Transverse colon (tissue), 4 donors: ENCODE measurements at regions not wholly inside any gene's neighbourhood (a gene's known extent, or its start where the extent isn't known, plus 50 kb on each side); places are given as distances from the start of the nearest gene placed in this dataset.

Experiments used
- DNase-seq: peaks from one replicate; pipeline ENCODE4 v3.0.0-alpha.2; 2019
- H3K27ac ChIP-seq, 4 donors: fragments of 200-600 bp; sonication (generic); 2 replicates each; pipeline ENCODE4 v1.5.1; 2016 to 2018; ENCODE audit warnings: inconsistent platforms in 4 of 4
- H3K27me3 ChIP-seq: fragments of 200-600 bp; sonication (generic); 2 replicates; pipeline ENCODE4 v1.5.1; 2017; ENCODE audit warnings: inconsistent platforms
- H3K36me3 ChIP-seq, 4 donors: fragments of 200-600 bp; sonication (generic); 2 replicates each; pipeline ENCODE4 v1.5.1; 2017 to 2019; ENCODE audit warnings: inconsistent platforms in 4 of 4
- H3K4me1 ChIP-seq, 4 donors: fragments of 200-600 bp; sonication (generic); 2 replicates each; pipeline ENCODE4 v1.5.1; 2017 to 2020; ENCODE audit warnings: inconsistent platforms in 4 of 4
- H3K4me3 ChIP-seq, 4 donors: fragments of 200-600 bp; sonication (generic); 1 replicate in 1 of 4; 2 replicates in 3 of 4; pipeline versions ENCODE4 v1.5.1 to v1.6.1; 2017 to 2019; ENCODE audit warnings: inconsistent platforms in 4 of 4
- H3K9me3 ChIP-seq, 2 donors: fragments of 200-600 bp; sonication (generic); 2 replicates each; pipeline ENCODE4 v1.5.1; 2017 to 2019; ENCODE audit warnings: inconsistent platforms in 2 of 2
- EP300 ChIP-seq: sonication (generic); formaldehyde crosslinking; IDR thresholded peaks from one replicate; pipeline ENCODE4 v1.6.1; 2017; ENCODE audit warnings: antibody characterized with exemption, low read depth
- POLR2A ChIP-seq: fragments of 450-650 bp; IDR thresholded peaks from one replicate; pipeline ENCODE4 v1.6.1; 2016; ENCODE audit warnings: antibody characterized with exemption, mild to moderate bottlenecking, moderate library complexity
- POLR2AphosphoS5 ChIP-seq, 3 donors: sonication (generic); formaldehyde crosslinking; IDR thresholded peaks; one replicate each; pipeline ENCODE4 v1.6.1; 2016; ENCODE audit warnings: antibody characterized with exemption in 3 of 3
- WGBS, 2 donors: methylation state at CpG; one replicate each; pipeline ENCODE4 v1.1.5; 2018; ENCODE audit warnings: low coverage in 1 of 2; 5-methylcytosine and 5-hydroxymethylcytosine counted together
- in situ Hi-C, 4 donors: fragments of 200-750 bp; cut with MboI; loops; one replicate each; pipeline versions ENCODE4 v1.15.0 to v1.15.1; 2017; ENCODE audit warnings: low sequenced_read_pairs in 3 of 4, low pct_ligation_motif_present in 1 of 4, low pct_unique_long_range_greater_than_20kb in 1 of 4
- intact Hi-C: fragments of 100-400 bp; cut with DNase I; formaldehyde crosslinking; loops from one replicate; pipeline ENCODE4 v1.15.1; 2023; ENCODE audit warnings: low total_unique reads
- TF ChIP-seq, protein P1 (sequence below), 5 experiments: fragments of 200-600 bp in 3 of 5; fragments of 450-650 bp in 2 of 5; sonication (generic) in 3 of 5; IDR thresholded peaks; 1 replicate in 2 of 5; 2 replicates in 3 of 5; pipeline ENCODE4 v1.5.1; 2016 to 2017; ENCODE audit warnings: antibody characterized with exemption in 5 of 5, inconsistent platforms in 3 of 5, mild to moderate bottlenecking in 2 of 5, moderate library complexity in 1 of 5

DNA sequence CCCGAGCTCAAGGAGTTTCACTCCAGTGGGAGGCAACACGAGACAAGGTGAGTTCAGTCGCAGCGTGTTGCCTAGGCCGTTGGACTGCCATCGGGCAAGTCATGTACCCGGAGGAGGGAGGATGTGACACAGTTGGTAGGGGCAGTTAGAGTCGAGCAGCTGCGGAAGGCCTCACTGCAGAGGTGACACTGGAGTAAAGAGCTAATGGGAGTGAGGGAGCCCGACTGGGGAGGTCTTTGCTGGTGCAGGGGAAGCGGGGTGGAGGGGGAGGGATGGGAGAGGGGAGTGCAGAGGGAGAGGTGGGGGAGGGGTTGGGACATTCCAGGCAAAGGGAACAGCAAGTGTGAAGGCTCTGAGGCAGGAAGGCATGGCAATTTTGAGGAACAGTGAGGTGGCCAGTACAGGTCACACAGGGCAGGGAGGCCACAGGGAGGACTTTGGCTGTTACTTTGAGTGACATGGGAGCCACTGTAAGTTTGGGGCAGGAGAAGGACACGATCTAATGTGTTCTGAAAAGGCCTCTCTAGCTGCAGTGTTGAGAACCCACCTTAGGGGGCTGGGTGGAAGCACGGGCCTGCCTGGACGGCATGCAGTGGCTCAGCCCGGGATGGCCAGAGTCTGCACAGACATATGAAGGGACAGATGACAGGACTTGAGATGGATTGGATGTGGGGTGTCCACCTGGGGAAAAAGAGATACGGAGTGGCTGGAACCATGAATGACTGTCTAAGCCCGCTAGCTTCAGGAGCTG, 61.1 kb downstream of the KCNF1 start:
- Histone ChIP-seq H3K36me3 (no peaks in the 10 kb centered on the region), H3K27ac (no peak overlapping the region), H3K4me1 (no peaks in the 10 kb centered on the region), H3K9me3 (no peaks in the 10 kb centered on the region), H3K27me3 (peaks cover 4% of the 10 kb centered on the region), H3K4me3 (no peak overlapping the region)
- in situ Hi-C loops, result no loop called here
- 89 to 91% methylated on average over 5 to 17 of the region's 17 CpGs for WGBS, 2 donors
- DNase-seq, result no peak
- no peak for TF ChIP-seq POLR2A
- no peak for TF ChIP-seq POLR2AphosphoS5 (IDR thresholded peaks at IDR 0.05)
- TF ChIP-seq, protein P1, sequence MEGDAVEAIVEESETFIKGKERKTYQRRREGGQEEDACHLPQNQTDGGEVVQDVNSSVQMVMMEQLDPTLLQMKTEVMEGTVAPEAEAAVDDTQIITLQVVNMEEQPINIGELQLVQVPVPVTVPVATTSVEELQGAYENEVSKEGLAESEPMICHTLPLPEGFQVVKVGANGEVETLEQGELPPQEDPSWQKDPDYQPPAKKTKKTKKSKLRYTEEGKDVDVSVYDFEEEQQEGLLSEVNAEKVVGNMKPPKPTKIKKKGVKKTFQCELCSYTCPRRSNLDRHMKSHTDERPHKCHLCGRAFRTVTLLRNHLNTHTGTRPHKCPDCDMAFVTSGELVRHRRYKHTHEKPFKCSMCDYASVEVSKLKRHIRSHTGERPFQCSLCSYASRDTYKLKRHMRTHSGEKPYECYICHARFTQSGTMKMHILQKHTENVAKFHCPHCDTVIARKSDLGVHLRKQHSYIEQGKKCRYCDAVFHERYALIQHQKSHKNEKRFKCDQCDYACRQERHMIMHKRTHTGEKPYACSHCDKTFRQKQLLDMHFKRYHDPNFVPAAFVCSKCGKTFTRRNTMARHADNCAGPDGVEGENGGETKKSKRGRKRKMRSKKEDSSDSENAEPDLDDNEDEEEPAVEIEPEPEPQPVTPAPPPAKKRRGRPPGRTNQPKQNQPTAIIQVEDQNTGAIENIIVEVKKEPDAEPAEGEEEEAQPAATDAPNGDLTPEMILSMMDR (IDR thresholded peaks at IDR 0.05), result no peak
- no peak for TF ChIP-seq EP300
- intact Hi-C loops, result no loop called here

DNA sequence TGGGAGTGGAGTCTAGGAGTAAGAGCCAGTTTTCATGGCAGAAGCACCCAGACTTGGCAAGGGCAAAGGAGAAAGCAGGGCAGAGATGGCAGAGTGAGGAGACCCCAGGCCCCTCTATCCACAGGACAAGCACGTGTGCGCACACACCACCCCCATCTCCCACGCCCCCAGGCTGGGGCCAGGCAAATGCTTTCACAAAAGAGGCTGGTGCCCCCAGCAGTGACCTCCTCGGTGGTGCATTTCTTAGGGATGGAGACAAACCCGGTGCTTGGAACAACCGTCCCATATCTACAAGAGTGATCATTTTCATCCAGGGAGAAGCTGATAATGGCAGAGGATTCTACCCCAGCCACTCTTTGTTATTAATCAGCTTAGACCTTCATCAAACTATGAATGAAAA, 62.0 kb downstream of the KCNF1 start:
- no peak for TF ChIP-seq POLR2A
- no peak for TF ChIP-seq POLR2AphosphoS5 (IDR thresholded peaks at IDR 0.05)
- TF ChIP-seq EP300, result no peak
- TF ChIP-seq, protein P1 (IDR thresholded peaks at IDR 0.05), result no peak
- Histone ChIP-seq H3K9me3 (no peaks in the 10 kb centered on the region), H3K27me3 (no peaks in the 10 kb centered on the region), H3K36me3 (no peaks in the 10 kb centered on the region), H3K27ac (no peak overlapping the region), H3K4me3 (no peak overlapping the region), H3K4me1 (no peaks in the 10 kb centered on the region)
- no peak for DNase-seq
- WGBS, 2 donors, result 83% methylated on average over 6 of the region's 6 CpGs; no CpG with 5 or more reads in 1 of the 2 donors
- intact Hi-C loops, result no loop called here
- in situ Hi-C loops, result no loop called here

DNA sequence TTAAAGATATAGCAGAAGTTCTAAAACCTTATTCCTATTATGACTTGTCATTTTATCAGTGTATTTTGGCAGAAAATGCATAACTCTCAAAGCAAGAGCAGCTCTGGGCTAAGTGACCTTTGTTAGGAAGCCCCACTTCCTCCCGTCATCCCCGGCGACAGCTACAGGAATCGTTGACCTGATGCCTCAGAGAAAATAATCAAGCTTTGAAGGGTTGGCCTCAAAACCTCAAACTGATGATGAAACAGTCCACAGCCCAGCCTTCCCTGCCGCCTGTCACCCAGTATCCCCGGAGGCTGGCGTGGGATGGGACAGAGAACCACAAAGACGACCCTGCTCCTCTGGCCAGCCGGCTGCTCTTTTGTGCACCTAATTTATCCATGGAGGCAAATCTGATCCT, 65.3 kb downstream of the KCNF1 start:
- Histone ChIP-seq H3K9me3 (no peaks in the 10 kb centered on the region), H3K36me3 (no peaks in the 10 kb centered on the region), H3K4me3 (no peak overlapping the region), H3K27me3 (no peaks in the 10 kb centered on the region), H3K27ac (no peak overlapping the region), H3K4me1 (no peaks in the 10 kb centered on the region)
- in situ Hi-C loops (no loop called here), intact Hi-C loops (no loop called here)
- 51% methylated on average over 9 of the region's 9 CpGs; no CpG with 5 or more reads in 1 of the 2 donors for WGBS, 2 donors
- TF ChIP-seq POLR2AphosphoS5 (IDR thresholded peaks at IDR 0.05), result no peak
- TF ChIP-seq EP300, result no peak
- no peak for DNase-seq

DNA sequence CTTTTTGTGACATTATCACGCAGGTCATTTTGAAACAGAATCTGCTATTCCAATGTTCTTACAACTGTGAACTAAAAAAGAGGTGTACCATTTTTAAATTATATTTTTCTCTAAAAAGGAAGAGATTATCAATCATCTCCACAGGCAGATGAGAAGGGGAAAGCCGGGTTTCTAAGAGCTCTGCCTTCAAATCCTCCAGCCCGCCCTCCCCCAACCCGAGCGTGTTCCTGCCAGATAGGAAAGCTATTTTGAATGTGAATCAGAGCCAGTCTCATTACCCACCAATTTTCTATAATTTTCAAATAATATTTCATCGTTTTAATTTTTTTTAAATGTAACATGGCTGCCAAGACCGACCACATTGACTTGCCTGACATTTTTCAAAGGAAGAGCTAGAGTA, 65.9 kb downstream of the KCNF1 start:
- H3K36me3 ChIP-seq, result no peaks in the 10 kb centered on the region
- in situ Hi-C loops, result no loop called here
- intact Hi-C loops, result no loop called here
- TF ChIP-seq POLR2A, result no peak
- TF ChIP-seq, protein P1 (IDR thresholded peaks at IDR 0.05), result no peak
- no peak for TF ChIP-seq POLR2AphosphoS5 (IDR thresholded peaks at IDR 0.05)
- no peak for TF ChIP-seq EP300
- no peaks in the 10 kb centered on the region for H3K4me1 ChIP-seq
- no peak overlapping the region for H3K27ac ChIP-seq
- WGBS, 2 donors, result 67 to 72% methylated on average over 7 of the region's 7 CpGs
- no peaks in the 10 kb centered on the region for H3K9me3 ChIP-seq
- H3K4me3 ChIP-seq, result no peak overlapping the region
- no peaks in the 10 kb centered on the region for H3K27me3 ChIP-seq
- no peak for DNase-seq
